SW 1271 (cell line): ENCODE measurements at regions not wholly inside any gene's neighbourhood (a gene's known extent, or its start where the extent isn't known, plus 50 kb on each side); places are given as distances from the start of the nearest gene placed in this dataset.
"Not testable (repeated sequence)": the region's sequence is repeated elsewhere in the genome, so short reads cannot be mapped to it uniquely, and the experiment has no call there.

Source experiments
- DNase-seq, 2 experiments: peaks; one replicate each; lab custom pipeline; 2025; lab: John Stamatoyannopoulos, UW

DNA sequence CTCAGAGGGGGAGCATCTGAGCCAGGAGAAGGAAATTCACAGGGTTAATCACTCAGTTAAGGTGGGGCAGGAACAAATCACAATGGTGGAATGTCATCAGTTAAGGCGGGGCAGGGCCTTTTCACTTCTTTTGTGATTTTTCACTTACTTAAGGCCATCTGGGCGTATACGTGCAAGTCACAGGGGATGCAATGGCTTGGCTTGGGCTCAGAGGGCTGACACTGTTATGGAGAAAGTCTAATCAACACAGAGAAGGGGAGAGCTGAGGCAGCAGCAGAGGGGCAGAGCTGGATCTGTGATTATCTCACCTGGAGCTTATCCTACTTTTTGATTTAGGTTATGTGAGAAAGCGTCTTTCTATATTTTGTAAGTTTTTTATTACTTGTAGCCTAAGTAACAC, 350.1 kb downstream of the NSUN3 start:
- not testable (repeated sequence) for DNase-seq

DNA sequence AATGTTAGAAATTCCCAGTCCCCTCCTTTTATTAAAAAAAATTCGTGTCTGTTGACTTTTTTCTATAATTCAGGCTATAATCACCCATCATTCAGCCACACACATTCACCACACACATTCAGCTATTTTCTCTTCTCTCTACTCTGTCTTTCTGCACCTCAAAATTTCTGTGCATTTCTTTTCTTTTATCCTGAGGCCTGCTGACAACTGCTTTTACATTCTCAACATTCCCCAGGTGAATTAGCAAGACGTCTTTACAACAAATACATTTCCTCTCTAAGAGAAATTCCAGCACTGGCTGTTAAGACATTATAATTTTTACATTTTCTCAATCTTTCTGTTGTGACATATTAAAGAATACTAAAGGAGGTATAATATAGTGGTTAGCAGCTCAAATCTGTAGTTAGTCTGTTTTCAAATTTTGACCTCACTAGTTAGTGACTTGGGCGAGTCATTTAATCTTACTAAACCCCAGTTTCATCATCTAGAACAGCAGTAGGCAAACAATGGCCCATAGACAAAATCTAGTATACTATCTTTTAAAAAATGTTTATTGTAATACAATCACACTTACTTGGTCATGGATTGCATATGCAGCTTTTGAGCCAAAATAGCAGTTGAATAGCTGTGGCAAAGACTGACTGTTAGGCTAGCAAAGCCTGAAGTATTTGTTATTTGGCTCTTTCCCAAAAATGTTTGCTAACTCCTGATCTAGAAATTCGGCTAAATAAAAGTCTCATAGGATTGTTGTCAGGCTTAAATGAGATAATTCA, 350.7 kb downstream of the NSUN3 start:
- no peak for DNase-seq

DNA sequence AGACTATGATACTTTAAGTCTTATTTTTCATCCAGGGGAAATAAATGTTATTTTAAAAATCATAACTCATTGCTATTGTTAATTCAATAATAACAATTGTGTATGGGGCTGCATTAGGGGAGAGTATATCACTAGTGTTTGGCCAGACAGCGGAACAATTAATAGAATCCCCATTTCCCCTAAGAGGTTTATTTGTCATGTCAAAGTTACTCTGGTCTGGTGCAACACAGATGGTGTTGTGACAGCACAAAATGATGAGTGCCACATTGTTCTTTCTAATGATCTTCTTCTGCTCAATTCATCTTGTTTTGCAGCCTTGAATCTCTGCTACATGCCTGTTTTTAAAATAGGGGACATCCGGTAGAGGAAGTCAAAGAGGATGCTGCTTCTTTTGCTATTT, 351.6 kb downstream of the NSUN3 start:
- DNase-seq = no peak

DNA sequence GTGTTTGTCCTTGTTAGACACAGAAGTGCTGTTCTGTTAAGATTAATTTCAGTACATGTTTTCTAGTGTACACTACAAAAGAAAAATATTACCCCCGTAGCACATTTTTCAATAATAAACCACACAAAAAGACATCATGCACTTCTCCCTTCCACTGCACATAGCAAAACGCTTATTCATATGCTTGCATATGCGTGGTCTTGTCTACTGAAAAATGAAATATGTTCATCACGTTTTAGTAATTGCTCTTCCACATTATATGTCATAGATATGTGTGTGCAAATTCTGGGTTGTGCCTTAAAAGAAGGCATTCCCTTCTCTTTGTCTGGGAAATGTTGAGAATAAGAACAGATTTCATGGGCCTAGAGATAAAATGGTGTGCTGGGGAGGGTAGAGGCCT, 353.9 kb downstream of the NSUN3 start:
- DNase-seq = no peak

DNA sequence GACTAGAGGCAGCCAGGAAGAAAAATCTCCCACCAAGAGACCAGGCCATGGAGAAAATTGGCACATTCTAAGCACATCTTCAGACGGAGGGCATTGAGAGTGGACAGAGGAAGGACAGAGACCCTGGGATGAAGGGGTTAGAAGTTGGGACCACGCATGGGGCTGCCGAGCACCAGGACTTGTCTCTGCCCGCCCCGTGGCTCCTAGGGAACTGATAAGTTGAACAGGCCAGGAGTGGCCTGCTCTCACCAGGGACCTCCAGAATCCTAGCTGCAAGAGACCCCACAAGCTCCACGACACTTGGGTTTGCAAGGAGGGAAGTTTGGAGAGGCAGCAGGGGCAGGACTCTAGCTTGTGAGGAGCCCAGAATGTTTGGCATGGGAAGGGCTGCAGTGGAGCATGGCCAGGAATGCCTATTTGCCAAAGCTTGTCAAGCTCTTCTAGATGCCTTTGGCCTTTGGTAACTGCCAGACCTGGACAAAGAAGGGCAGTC, 355.1 kb downstream of the NSUN3 start:
- no peak for DNase-seq

DNA sequence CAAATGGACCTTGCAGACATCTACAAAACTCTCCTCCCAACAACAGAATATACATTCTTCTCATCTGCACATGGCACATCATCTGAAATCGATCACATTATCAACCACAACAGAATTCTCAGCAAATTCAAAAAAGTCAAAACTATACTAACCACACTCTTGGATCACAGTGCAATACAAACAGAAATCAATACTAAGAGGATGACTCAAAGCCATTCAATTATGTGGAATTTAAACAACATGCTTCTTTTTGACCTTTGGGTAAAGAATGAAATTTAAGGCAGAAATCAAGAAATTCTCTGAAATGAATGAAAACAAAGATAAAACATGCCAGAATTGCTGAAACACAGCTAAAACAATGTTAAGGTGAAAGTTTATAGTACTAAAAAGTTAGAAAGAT, 358.1 kb downstream of the NSUN3 start:
- DNase-seq = no peak

DNA sequence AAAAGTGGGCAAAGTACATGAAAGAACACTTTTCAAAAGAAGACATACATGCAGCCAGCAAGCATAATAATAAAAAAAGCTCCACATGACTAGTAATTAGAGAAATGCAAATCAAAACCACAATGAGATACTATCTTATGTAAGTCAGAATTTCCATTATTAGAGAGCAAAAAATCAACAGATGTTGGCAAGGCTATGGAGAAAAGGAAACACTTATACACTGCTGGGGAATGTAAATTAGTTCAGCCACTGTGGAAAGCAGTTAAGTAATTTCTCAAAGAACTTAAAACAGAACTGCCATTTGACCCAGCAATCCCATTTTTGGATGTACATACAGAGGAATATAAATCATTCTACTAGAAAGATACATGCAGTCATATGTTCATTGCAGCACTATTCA, 360.7 kb downstream of the NSUN3 start:
- DNase-seq = no peak

DNA sequence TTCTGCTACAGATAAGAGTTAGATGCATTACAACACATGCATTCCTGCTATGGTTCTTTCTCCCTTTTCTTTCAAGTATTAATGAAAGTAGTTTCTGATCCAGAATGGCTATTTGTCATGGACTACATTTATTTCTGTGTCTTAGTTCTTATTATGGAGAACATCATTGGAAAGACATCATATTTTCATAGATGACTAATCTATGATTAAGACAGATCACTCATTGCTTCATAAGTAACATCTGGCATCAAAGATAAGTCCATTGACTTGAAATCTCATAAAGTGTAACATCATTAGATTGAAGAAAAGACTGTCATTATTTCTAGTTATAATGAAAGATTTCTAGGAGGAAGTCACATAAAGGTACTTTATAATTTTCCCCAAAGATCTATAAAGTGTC, 366.7 kb downstream of the NSUN3 start:
- no peak for DNase-seq

DNA sequence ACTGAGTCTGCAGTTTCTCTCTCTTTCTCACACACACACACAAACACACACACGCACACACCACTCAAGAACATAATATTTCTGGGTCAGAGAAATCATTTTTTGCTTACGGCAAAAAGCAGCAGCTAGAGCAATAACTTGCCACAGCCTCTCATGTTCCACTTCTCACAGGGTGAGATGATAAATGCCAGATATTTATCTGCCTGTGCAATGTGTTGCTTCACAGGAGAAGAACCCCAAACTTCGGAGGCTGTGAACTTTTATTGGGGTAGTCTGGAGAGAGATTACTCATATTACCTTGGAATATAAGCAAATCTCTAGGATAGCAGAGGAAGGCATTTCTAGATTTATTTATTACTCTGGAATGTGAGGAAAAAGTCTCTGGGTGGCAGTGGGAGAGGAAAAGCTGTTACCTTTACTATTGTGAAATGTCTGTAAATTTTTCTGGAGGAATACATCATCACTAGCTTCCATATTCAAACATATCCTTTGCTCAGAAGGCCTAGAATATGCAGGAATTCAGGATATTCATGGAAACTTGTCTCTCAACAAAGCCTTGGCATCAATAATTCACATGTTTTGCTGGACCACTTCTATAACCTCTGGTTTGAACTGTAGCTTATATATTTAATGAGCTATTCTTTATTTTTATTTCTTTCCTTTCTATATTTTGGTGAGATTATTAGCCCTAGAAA, 369.2 kb downstream of the NSUN3 start:
- DNase-seq = no peak

DNA sequence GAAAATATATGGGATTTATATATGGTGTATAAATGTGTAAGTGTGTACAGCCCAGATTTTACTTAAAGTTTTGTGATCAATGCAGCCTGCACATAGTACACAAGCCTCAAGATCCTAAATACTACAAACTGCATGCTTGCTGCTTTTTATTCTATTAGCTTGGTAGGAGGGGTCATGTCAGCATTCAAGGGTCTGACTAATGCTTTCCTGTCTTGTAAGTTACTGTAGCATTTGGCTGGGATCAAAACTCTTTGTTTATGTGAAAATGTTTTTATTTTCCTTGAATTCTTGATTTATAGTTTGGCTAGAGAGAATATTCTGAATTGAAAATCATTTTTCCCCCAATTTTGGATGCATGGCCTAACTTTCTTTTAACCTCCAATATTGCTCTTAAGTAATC, 370.9 kb downstream of the NSUN3 start:
- no peak for DNase-seq

DNA sequence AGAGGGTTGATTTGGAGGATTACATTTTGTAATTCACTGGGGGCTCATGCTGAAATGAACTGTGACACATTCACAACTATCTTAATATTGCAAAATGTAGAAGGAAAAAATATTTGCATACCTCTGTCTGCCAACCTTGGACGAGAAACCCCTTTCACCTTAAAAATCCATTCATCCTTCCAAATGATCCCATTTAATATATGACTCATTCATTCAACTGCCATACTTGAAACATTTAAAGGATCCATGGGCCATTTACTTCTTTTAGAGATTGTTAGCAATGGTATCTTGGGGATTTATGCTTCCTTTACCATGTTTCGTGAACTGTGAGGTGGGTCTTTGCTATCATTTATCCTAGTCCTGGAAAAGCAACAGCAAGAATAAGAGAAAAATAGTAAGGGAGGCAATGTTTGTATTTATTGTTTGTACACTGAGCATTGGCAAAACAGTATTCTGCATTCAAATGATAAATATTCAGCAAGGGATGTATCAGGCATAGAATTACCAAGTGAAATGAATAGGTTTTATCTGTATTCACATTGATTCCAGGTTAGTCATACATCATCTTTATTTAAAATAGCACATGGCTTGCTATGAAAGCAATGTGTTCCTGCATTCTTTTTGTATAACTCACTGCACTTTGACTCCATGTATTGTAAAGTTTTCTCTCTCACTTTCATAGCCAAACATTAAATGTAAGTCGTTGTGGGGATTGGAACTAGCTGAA, 378.1 kb downstream of the NSUN3 start:
- peak in 1 of 2 experiments; percentile 66 for DNase-seq

DNA sequence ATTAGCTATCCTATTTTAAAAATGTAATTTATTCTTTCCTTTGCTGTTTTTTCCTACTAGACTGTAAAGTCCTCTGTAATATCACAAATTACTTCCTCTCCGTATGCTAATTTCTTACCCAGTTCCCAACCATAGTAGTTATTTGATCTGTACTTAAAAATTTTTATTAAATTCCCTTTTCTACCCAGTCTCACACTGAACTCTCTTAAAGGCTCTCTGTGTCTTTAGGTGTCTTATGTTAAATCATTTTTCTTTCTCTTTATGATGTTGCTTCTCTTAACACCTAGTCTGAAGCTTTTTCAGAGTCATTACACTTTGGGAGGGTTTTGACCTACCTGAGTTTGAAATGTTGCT, 378.6 kb downstream of the NSUN3 start:
- no peak for DNase-seq

DNA sequence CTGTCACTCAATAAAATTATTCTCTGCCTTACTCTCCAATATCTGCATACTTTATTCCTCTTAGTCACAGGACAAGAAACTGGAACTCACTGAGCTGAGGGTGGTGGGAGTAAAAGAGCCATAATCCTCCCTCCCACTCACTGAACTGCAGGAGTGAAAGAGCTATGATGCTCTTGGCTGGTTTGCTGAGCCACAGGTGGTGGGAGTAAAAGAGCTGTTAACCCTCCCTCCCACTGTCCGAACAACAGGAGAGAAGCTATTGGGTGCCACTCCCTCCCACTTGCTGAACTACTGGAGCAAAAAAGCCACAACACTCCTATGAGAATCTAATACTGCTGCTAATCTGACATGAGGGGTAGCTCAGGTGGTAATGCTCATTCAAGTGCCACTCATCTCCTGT, 391.0 kb downstream of the NSUN3 start:
- DNase-seq = no peak

DNA sequence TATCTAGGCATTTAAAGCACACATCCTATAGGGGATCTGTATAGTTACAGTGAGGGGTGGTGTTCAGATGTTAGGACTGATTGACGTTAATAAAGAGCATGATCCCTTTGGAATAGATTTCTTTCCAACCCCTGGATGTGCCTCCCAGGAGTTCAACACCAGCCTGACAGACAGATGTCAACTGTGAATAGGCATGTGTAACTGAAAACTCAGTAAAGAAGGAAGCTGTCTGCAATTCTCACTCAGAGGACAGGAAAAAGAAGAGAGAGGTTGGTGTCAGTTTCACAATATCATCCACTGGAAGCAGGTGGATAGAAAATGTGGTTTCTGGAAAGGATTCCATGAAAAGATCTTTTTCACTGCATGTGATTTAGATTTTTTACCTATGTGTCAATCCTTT, 396.3 kb downstream of the NSUN3 start:
- DNase-seq = no peak

DNA sequence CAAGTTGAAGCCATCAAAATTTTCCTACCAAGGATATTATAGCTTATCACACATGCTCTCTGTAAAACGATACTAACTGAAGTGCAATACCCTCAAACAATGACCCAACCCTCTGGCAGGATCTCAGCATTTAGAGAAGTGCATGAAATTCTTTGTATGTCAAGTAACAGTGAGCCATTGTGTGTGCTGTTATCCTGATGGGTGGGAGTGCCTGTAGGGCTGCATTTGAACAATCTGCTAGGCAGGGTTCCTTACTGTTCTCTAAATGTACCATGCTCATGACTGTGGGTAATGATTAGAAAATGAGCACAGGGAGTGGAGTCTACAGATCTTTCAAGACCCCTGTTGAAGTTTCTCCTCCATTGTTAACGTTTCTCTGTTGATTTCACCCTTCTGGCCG, 398.1 kb downstream of the NSUN3 start:
- no peak for DNase-seq

DNA sequence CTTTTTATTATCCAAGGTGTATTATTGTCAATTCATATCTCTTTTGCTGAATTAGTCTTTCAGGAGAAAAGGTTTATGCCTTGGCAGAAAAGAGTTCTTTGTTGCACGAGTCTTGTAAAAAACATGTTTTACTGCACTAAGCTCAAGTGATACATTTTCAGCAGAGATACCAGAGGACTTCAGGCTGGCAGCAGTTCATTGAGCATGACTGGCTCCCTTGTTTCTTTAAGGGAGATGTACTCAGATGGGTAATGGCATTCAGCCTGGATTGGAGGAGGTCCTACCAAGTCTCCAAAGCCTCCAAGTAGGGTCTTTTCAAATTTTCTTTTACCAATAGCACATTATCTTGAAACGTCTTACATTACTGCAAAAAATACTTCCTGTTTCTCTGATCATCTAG, 400.1 kb downstream of the NSUN3 start:
- DNase-seq = no peak

DNA sequence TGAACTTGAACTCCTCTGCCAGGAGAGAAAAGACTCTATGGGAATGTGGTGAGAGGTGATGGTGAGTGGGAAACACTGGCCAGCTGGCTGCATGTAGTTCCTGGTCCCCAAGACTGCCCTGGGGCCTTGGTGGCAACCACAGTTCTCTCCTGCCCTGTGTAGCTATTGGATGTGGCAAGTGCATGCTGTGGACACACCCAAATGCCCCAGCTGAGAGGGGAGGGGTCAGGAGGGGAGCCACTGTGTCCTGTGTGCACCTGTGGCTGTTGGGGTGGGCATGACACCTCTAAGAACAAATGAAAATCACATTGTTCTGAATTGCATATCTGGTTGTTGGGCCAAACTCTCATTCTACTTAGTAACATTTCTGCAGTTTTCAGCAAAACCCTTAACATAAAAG, 409.6 kb downstream of the NSUN3 start:
- DNase-seq = no peak

DNA sequence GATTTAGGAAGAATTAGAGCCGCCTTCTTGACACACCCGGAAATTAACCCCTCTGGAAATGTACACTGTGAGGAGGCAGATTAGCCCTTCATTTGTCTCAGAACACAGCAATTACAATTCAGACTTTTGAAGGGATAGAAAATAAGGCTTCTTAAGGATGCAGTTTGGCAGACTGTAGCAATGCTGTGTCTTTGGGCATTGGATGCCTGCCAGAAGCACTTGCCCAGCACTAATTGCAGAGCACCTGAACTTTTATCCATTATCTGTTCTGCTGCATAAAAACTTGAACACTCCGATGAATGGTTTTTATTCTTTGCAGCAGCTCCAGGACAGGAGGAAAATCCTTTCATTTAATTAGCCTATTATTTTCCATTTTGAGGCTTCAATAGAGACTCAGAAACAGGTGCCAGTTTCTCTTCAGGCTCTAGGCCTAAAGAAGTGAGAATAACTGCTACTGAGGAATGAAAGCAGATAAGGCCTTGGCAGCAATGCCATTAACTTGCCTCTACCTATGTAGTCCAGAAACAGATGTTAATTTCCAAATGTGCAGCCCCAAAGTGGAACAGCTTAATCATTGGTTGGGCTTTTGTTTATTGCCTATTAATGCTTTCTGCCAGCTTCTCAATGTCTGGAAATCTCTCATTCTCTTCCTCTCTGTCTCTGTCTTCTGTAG, 418.5 kb downstream of the NSUN3 start:
- no peak for DNase-seq

DNA sequence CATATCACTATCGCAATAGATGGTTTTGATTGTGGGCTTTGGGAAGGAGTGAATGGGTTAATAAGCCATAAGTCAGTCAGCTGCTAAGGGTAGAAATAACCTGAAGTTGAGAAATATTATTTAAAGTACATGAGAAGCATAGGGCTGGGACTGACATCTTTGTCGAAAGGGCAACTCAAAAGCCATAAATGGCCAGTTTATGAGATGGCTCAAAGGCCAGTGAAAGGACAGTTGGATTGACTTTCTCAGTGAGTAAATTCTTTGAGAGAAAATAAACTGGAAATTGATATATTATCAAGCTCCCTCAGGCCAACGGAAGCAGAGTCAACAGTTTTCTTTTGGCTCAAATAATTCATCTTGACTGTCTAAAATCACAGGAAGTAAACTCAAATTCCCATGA, 419.8 kb downstream of the NSUN3 start:
- DNase-seq = no peak

DNA sequence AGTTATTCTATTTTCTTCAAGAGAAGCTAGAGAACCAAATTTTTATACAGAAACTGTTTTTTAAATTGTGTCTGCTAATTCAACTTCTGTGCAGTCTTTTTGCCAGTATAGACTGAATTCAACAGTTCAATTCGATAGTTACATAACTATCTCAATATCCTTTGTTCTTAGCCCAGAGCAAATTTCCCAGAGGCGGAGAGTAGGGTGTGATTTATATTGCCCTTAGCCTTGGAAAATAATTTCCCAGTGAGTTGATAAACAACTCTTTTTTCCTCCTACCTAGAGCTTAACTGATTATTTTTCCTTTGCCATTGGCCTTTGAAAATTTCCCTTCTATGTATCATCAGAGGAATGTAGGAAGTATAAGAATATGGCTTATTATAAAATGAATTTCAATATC, 420.5 kb downstream of the NSUN3 start:
- no peak for DNase-seq

DNA sequence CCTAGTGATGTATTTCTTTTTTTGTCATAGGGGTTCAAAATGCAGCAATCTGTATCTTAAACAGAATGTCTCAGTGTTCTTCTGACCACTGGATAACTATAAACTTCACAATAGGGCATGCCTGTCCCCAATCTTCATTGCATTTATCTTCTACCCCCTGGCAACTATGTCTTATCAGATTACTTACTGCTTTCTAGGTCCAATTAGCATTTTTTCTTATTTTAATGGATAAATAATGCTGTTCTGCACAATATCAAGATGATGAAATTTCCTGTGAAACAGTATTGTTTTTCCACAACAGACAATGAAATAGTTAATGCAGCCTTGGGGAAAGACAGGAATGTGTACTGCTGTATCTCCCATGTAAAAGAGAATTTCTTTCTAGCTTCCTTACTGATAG, 432.1 kb downstream of the NSUN3 start:
- no peak for DNase-seq

DNA sequence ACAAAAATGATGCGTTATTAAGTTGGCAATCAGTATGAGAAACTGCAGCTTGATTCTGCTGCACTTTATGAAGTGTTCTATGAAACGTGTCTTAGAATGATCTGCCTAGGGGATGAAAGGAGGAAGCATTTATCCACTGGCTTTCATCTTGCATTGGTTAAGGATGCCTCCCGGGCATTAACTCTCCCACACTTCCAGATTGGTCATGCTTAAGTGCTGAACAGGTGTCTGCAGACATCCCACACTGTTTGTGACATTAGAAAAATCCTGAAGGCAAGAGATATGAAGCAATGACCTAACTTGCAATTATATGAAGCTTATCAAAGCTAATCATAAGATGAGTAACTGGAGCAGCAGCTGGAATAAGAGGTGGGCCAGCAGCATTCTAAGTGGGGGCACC, 437.3 kb downstream of the NSUN3 start:
- DNase-seq = no peak

DNA sequence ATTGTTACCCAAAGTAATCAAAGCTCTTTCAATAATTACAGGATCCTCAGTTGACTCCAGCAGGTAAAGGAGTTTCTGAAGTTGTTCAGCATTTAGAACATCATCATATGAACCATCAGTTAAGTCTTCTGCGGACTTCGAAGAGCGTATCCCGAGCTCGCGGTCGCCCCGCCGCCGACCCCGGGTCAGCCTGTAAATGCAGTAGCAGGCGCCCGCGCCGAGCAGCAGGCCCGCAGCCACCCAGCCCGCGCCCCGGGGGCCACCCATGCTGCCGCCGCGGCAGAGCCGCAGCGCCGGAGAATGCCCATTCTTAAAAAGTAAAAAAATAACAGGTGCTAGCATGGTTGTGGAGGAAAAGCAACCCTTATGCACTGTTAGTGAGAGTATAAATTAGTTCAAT, 444.5 kb downstream of the NSUN3 start:
- DNase-seq = not testable (repeated sequence)
